Large intestine (tissue), 3 donors: ENCODE measurements at regions not wholly inside any gene's neighbourhood (a gene's known extent, or its start where the extent isn't known, plus 50 kb on each side); places are given as distances from the start of the nearest gene placed in this dataset.

Experiments used
- DNase-seq, 2 donors: peaks; one replicate each; pipeline versions ENCODE4 v3.0.0 to v3.0.0-alpha.2; 2013
- H3K27ac ChIP-seq: one replicate; pipeline ENCODE4 v1.5.1; 2013; ENCODE audit warnings: low read length
- H3K27me3 ChIP-seq: 2 replicates; pipeline ENCODE4 v1.6.1; 2013; ENCODE audit warnings: low read length; ENCODE audit not compliant: control insufficient read depth, insufficient read depth
- H3K36me3 ChIP-seq: 2 replicates; pipeline ENCODE4 v1.6.1; 2013; ENCODE audit warnings: low read length; ENCODE audit not compliant: control insufficient read depth, insufficient read depth
- H3K4me1 ChIP-seq: one replicate; pipeline ENCODE4 v1.6.1; 2013; ENCODE audit warnings: low read length; ENCODE audit not compliant: control insufficient read depth, insufficient read depth
- H3K4me3 ChIP-seq: one replicate; pipeline ENCODE4 v1.5.1; 2013; ENCODE audit warnings: low read length
- H3K9me3 ChIP-seq: one replicate; pipeline ENCODE4 v1.6.1; 2013; ENCODE audit warnings: mild to moderate bottlenecking, low read depth, low read length, moderate library complexity; ENCODE audit not compliant: control insufficient read depth
- WGBS: methylation state at CpG from one replicate; pipeline ENCODE4 v1.1.5; 2013; ENCODE audit warnings: low lambda C conversion rate; ENCODE audit not compliant: insufficient coverage; 5-methylcytosine and 5-hydroxymethylcytosine counted together

DNA sequence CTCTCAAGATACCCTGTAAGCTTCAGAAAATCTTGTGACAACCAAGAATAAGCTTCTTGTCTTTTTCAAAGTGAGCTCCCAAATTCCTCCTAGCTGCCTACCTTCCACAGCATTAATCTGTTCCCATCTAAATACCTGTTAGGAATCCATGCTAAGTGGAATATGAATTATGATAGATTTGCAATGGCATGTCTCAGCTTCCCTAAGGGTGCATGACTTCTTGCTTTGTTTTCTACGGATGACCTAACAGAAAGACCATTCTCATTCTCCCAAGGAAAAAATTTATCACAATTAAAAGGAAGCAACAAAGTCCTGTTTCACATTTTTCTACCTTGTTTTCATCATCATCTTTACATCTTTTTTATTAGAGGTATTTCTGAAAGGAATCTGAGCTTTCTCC lies 532.7 kb downstream of the GRXCR1 start:
- no peaks in the 10 kb centered on the region for H3K27me3 ChIP-seq
- H3K27ac ChIP-seq: no peak overlapping the region
- no peak for DNase-seq
- no peaks in the 10 kb centered on the region for H3K4me1 ChIP-seq
- H3K9me3 ChIP-seq: no peaks in the 10 kb centered on the region
- no peaks in the 10 kb centered on the region for H3K36me3 ChIP-seq
- 50% methylated on average over 1 of the region's 1 CpG for WGBS
- H3K4me3 ChIP-seq: no peak overlapping the region

DNA sequence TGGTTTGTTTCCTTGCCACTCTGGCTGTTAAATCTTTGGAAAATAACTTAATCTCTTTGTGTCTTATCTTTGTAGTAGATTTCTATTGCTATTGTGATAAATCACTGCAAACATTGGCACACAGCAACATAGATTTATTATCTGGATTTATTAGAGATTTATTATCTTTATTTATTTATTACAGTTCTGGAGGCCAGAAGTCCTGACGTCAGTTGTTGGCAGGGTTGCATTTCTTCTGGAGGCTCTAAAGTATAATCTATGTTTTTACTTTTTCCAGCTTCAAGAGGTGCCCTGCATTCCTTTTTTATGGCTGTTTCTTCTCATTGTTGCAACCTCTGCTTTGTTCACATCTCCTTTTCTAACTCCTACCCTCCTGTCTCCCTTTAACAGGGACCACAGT lies 542.8 kb downstream of the GRXCR1 start:
- H3K4me3 ChIP-seq: no peak overlapping the region
- H3K27me3 ChIP-seq: no peaks in the 10 kb centered on the region
- no peak for DNase-seq
- WGBS: 29% methylated on average over 1 of the region's 1 CpG
- no peaks in the 10 kb centered on the region for H3K36me3 ChIP-seq
- peaks cover 3% of the 10 kb centered on the region for H3K9me3 ChIP-seq
- H3K27ac ChIP-seq: no peak overlapping the region
- H3K4me1 ChIP-seq: no peaks in the 10 kb centered on the region

DNA sequence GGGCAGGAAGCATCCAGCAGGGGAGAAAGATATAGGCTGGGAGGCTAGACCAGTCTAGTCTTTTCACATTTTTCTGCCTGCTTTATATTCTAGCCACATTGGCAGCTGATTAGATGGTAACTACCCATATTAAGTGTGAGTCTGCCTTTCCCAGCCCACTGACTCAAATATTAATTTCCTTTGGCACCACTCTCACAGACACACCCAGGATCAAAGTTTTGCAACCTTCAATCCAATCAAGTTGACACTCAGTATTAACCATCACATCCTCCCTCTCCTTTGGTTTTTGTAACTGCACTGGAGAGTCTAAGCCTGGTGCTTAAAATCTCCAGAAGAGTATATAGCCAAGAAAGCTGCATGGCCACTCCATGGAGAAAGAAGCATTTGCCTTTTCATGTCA lies 560.4 kb downstream of the GRXCR1 start:
- Histone ChIP-seq H3K4me1 (no peaks in the 10 kb centered on the region), H3K27me3 (no peaks in the 10 kb centered on the region), H3K27ac (no peak overlapping the region), H3K9me3 (no peaks in the 10 kb centered on the region), H3K36me3 (no peaks in the 10 kb centered on the region), H3K4me3 (no peak overlapping the region)
- DNase-seq: no peak

DNA sequence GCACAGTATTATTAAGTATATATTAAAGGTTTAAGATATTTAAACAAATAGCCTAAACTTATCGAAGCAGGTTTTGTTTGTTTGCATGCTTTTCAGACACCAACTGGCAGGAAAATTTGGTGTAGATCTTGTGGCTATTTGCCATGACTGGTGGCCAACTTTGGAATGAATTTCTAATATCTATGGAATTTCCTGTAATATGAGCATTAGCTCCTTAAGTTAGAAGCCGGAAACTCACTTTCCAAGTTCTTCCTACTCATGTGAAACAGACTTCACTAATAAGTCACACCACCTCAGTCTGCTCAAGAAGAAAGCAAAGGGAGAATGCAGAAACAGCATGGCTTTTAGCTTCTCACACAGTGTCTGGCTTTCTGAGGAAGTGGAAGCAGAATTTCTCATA lies 563.9 kb downstream of the GRXCR1 start:
- Histone ChIP-seq H3K4me3 (no peak overlapping the region), H3K27me3 (no peaks in the 10 kb centered on the region), H3K27ac (no peak overlapping the region), H3K36me3 (no peaks in the 10 kb centered on the region), H3K9me3 (no peaks in the 10 kb centered on the region), H3K4me1 (no peaks in the 10 kb centered on the region)
- WGBS: 100% methylated on average over 1 of the region's 2 CpGs
- DNase-seq: no peak

DNA sequence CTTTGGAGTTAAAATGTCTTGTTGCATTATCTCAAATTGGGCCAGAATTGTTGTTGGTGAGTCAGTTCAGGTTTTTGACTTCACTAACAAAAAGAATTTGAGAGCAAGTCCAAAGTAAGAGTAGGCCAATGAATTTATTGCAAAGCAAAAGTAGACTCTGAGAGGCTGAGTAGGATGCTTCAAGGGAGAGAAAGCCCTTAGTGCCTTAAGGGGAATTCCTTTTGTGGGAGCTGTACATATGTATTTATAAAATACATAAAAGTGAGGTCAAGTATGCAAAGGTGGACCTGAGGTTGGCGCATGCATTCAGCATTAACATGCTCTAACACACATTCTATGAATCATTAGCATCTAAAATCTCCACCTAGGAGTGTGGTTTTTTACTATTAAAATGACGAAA lies 565.4 kb downstream of the GRXCR1 start:
- 80% methylated on average over 1 of the region's 2 CpGs for WGBS
- no peaks in the 10 kb centered on the region for H3K27me3 ChIP-seq
- H3K4me3 ChIP-seq: no peak overlapping the region
- no peak overlapping the region for H3K27ac ChIP-seq
- no peaks in the 10 kb centered on the region for H3K36me3 ChIP-seq
- H3K4me1 ChIP-seq: no peaks in the 10 kb centered on the region
- H3K9me3 ChIP-seq: no peaks in the 10 kb centered on the region
- no peak for DNase-seq

DNA sequence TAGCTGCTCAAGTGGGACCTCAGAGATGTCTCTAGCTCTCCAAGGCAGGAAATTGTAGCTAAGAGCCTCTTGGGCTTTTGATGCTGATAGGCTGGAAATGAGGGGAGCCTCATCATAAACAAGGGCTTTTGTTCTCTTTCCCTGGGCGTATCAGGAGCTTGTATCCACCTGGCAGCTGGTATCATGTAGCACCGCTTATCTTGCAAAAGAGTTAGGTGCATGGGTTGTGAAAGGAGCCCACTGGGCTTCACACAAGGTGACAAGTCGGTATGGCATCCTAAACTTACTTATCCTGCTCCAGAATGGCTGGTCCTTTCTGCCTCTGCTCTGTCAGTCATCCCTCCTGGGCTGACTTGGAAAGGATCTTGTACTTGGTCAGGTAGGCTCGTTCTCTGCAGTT lies 565.8 kb downstream of the GRXCR1 start:
- no peak overlapping the region for H3K27ac ChIP-seq
- no peaks in the 10 kb centered on the region for H3K27me3 ChIP-seq
- WGBS: no CpG with 5 or more reads among the region's 4 CpGs
- H3K4me1 ChIP-seq: no peaks in the 10 kb centered on the region
- no peak overlapping the region for H3K4me3 ChIP-seq
- H3K9me3 ChIP-seq: no peaks in the 10 kb centered on the region
- DNase-seq: peak in 1 of 2 donors; percentile 1
- H3K36me3 ChIP-seq: no peaks in the 10 kb centered on the region

DNA sequence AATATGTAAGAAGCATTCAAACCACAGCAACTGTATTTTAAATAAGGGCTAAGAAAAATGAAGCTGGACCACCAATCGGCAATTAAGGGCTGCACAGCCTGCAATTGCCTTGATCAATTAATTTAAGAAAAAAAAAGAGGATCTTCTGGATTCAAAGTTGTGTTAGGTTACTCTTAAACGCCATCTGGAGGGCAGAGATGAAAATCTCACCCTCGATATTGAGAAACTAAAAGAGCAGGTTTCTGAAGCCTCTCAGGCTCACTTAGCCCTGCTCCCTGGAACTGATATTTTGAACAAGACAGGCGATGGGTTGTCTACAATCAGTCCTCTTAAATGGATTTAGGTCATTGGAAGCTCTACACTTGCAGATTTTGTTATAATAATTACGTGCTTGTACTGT lies 579.4 kb downstream of the GRXCR1 start:
- Histone ChIP-seq H3K27ac (no peak overlapping the region), H3K27me3 (no peaks in the 10 kb centered on the region), H3K36me3 (no peaks in the 10 kb centered on the region), H3K4me1 (no peaks in the 10 kb centered on the region), H3K9me3 (peaks cover 3% of the 10 kb centered on the region), H3K4me3 (no peak overlapping the region)
- no peak for DNase-seq
- WGBS: 80% methylated on average over 1 of the region's 5 CpGs

DNA sequence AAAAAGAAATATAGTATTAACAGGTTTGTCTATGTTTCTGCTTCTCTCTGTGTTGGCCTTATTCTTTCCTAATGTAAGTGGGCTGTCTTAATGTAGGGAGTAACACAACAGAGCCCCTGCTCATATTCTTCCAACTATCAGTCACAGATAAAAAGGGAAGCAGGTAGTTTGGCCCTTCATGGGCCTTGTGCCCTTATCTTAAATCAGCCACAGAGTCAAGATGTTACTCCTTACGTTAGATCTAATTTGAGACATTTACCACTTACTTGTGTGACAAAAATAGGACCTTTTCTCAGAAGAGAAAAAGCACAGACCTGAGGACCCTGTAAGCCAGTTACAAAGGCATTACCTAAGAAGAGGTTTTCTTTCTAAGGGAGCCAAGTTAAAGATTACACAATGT lies 589.0 kb downstream of the GRXCR1 start:
- DNase-seq: no peak
- no CpG with 5 or more reads among the region's 1 CpG for WGBS
- H3K4me1 ChIP-seq: no peaks in the 10 kb centered on the region
- H3K27me3 ChIP-seq: no peaks in the 10 kb centered on the region
- H3K9me3 ChIP-seq: no peaks in the 10 kb centered on the region
- no peaks in the 10 kb centered on the region for H3K36me3 ChIP-seq
- no peak overlapping the region for H3K27ac ChIP-seq
- H3K4me3 ChIP-seq: no peak overlapping the region

DNA sequence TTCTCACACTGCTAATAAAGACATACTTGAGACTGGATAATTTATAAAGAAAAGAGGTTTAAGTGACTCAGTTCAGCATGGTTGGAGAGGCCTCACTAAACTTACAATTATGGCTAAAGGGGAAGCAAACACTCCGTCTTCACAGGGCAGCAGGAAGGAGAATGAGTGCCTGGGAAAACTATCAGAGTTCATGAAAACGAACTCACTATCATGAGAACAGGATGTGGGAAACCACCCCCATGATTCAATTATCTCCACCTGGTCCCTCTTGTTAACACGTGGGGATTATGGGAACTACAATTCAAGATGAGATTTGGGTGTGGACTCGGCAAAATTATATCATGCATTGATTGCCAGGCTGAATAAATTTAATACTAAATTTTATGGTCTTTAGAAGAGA lies 592.7 kb downstream of the GRXCR1 start:
- no peaks in the 10 kb centered on the region for H3K9me3 ChIP-seq
- WGBS: no CpG with 5 or more reads among the region's 4 CpGs
- no peak overlapping the region for H3K4me3 ChIP-seq
- no peak for DNase-seq
- H3K36me3 ChIP-seq: no peaks in the 10 kb centered on the region
- H3K27ac ChIP-seq: no peak overlapping the region
- no peaks in the 10 kb centered on the region for H3K27me3 ChIP-seq
- H3K4me1 ChIP-seq: no peaks in the 10 kb centered on the region

DNA sequence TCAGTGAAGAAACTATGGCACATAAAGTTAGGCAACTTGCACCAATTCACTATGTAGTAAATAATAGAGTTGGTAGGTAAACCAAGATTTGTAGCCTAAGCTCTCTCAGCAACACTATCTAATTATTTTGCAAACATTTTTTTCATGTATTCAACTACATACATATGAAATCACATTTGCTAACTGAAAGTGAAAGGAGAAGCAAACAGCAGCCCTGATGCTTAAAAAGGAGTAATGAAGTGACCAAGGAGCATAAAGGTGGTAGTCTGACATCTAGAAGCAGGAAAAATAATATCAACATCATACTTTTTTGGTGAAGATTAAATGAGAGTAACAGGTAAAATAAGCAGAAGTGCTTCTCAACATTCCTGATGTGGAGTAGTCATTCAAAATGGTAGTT lies 603.7 kb downstream of the GRXCR1 start:
- no peaks in the 10 kb centered on the region for H3K27me3 ChIP-seq
- H3K36me3 ChIP-seq: no peaks in the 10 kb centered on the region
- no peaks in the 10 kb centered on the region for H3K4me1 ChIP-seq
- H3K9me3 ChIP-seq: no peaks in the 10 kb centered on the region
- no peak overlapping the region for H3K27ac ChIP-seq
- H3K4me3 ChIP-seq: no peak overlapping the region
- no peak for DNase-seq

DNA sequence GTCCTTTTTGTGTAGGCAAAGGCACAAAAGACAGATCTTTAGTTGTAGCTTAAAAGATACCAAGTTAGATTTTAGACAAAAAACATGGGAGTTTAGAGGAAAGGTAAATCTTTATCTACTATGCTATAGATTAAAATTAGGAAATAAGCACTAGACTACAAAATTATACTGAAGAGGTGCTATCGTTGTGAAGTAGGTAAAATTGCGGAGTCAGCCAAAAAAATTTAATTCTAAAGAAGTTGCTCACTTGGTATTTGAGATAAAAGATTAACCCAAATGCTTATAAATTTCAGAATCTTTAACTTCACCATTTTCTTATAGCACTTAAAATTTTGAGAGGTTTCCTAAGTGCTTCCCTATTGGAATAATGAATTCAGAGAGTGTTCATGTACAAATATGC lies 604.1 kb downstream of the GRXCR1 start:
- no peaks in the 10 kb centered on the region for H3K9me3 ChIP-seq
- DNase-seq: no peak
- H3K4me1 ChIP-seq: no peaks in the 10 kb centered on the region
- no peak overlapping the region for H3K27ac ChIP-seq
- WGBS: 69% methylated on average over 2 of the region's 2 CpGs
- no peaks in the 10 kb centered on the region for H3K36me3 ChIP-seq
- H3K27me3 ChIP-seq: no peaks in the 10 kb centered on the region
- H3K4me3 ChIP-seq: no peak overlapping the region
